CD14-positive monocyte (primary cell): ENCODE measurements at regions not wholly inside any gene's neighbourhood (a gene's known extent, or its start where the extent isn't known, plus 50 kb on each side); places are given as distances from the start of the nearest gene placed in this dataset.

ENCODE experiments used
- DNase-seq, 3 donors: peaks; one replicate each; pipeline ENCODE4 v3.0.0-alpha.2; 2011 to 2022
- H2AFZ ChIP-seq: 2 replicates; pipeline ENCODE4 v1.6.0; 2012; ENCODE audit warnings: mild to moderate bottlenecking, low read depth, low read length, inconsistent platforms; ENCODE audit not compliant: insufficient read depth, poor library complexity, severe bottlenecking
- H3K27ac ChIP-seq, 2 donors: 1 replicate in 1 of 2; 2 replicates in 1 of 2; pipeline ENCODE4 v1.5.1; 2012 to 2013; ENCODE audit warnings: low read length in 2 of 2, control low read depth in 1 of 2, inconsistent platforms in 1 of 2, low read depth in 1 of 2, mild to moderate bottlenecking in 1 of 2
- H3K27me3 ChIP-seq, 2 donors: one replicate each; pipeline versions ENCODE4 v1.6.0 to v1.6.1; 2011 to 2013; ENCODE audit warnings: low read length in 2 of 2; ENCODE audit not compliant: control insufficient read depth in 2 of 2, insufficient read depth in 2 of 2
- H3K36me3 ChIP-seq, 2 donors: replicated peaks in 1 of 2; 1 replicate in 1 of 2; 2 replicates in 1 of 2; pipeline versions ENCODE4 v1.5.1 to v1.6.1; 2012 to 2013; ENCODE audit warnings: low read length in 2 of 2, control low read depth in 1 of 2, inconsistent platforms in 1 of 2, mild to moderate bottlenecking in 1 of 2; ENCODE audit not compliant: insufficient read depth in 2 of 2, control insufficient read depth in 1 of 2
- H3K4me1 ChIP-seq, 2 donors: 1 replicate in 1 of 2; 2 replicates in 1 of 2; pipeline versions ENCODE4 v1.5.1 to v1.6.1; 2012 to 2013; ENCODE audit warnings: low read length in 2 of 2, control low read depth in 1 of 2, inconsistent platforms in 1 of 2, mild to moderate bottlenecking in 1 of 2, moderate library complexity in 1 of 2; ENCODE audit not compliant: insufficient read depth in 2 of 2, control insufficient read depth in 1 of 2
- H3K4me2 ChIP-seq: replicated peaks from 2 replicates; pipeline ENCODE3; 2012; ENCODE audit warnings: low read length, moderate library complexity, mild to moderate bottlenecking; ENCODE audit not compliant: poor library complexity, severe bottlenecking; ENCODE audit errors: extremely low read depth
- H3K4me3 ChIP-seq, 3 experiments: fragments of 200-600 bp in 1 of 3; sonication (generic) in 1 of 3; replicated peaks in 1 of 3; 1 replicate in 2 of 3; 2 replicates in 1 of 3; pipeline ENCODE4 v1.5.1; 2011 to 2013; ENCODE audit warnings: low read length in 3 of 3, mild to moderate bottlenecking in 3 of 3, control low read depth in 2 of 3, low read depth in 2 of 3, inconsistent platforms in 1 of 3, moderate library complexity in 1 of 3
- H3K79me2 ChIP-seq: 2 replicates; pipeline ENCODE4 v1.6.0; 2012; ENCODE audit warnings: mild to moderate bottlenecking, control low read depth, inconsistent platforms, low read length, moderate library complexity; ENCODE audit not compliant: insufficient read depth
- H3K9ac ChIP-seq: 2 replicates; pipeline ENCODE4 v1.6.0; 2017; ENCODE audit warnings: low read length, mild to moderate bottlenecking; ENCODE audit not compliant: insufficient read depth, poor library complexity, severe bottlenecking
- H3K9me3 ChIP-seq, 2 donors: replicated peaks in 1 of 2; 1 replicate in 1 of 2; 2 replicates in 1 of 2; pipeline versions ENCODE4 v1.5.1 to v1.6.1; 2012 to 2013; ENCODE audit warnings: low read length in 2 of 2, control low read depth in 1 of 2; ENCODE audit not compliant: control insufficient read depth in 1 of 2, insufficient read depth in 1 of 2
- H4K20me1 ChIP-seq: 2 replicates; pipeline ENCODE4 v1.6.0; 2012; ENCODE audit warnings: mild to moderate bottlenecking, low read length, control low read depth, moderate library complexity; ENCODE audit not compliant: insufficient read depth
- H3K27ac Mint-ChIP-seq, 7 donors: one replicate each; pipeline ENCODE4 v1.8.0; 2020; ENCODE audit warnings: mild to moderate bottlenecking in 7 of 7, mixed read lengths in 7 of 7, moderate library complexity in 6 of 7, inconsistent platforms in 2 of 7
- H3K27me3 Mint-ChIP-seq, 3 donors: one replicate each; pipeline ENCODE4 v1.8.0; 2021 to 2022; ENCODE audit warnings: low read depth in 3 of 3, mild to moderate bottlenecking in 3 of 3, mixed read lengths in 3 of 3, moderate library complexity in 3 of 3, inconsistent platforms in 1 of 3
- H3K36me3 Mint-ChIP-seq, 2 donors: one replicate each; pipeline ENCODE4 v1.8.0; 2020; ENCODE audit warnings: mixed read lengths in 2 of 2, inconsistent platforms in 1 of 2, mild to moderate bottlenecking in 1 of 2
- H3K4me1 Mint-ChIP-seq: one replicate; pipeline ENCODE4 v1.8.0; 2020; ENCODE audit warnings: mild to moderate bottlenecking, mixed read lengths
- H3K4me3 Mint-ChIP-seq, 2 donors: one replicate each; pipeline ENCODE4 v1.8.0; 2020; ENCODE audit warnings: mild to moderate bottlenecking in 2 of 2, mixed read lengths in 2 of 2, moderate library complexity in 1 of 2
- H3K9me3 Mint-ChIP-seq, 7 donors: one replicate each; pipeline ENCODE4 v1.8.0; 2020 to 2022; ENCODE audit warnings: mixed read lengths in 7 of 7, mild to moderate bottlenecking in 6 of 7, moderate library complexity in 6 of 7, inconsistent platforms in 2 of 7
- WGBS: methylation state at CpG from one replicate; pipeline ENCODE4 v1.1.5; 2013; ENCODE audit warnings: missing lambda C conversion rate; ENCODE audit not compliant: insufficient coverage; 5-methylcytosine and 5-hydroxymethylcytosine counted together
- intact Hi-C, 2 donors: fragments of 100-400 bp; cut with micrococcal nuclease; formaldehyde crosslinking; loops; one replicate each; pipeline versions ENCODE4 v1.15.0 to v1.15.1; 2023
- TF ChIP-seq, protein P1 (sequence below): fragments of 200-600 bp; IDR thresholded peaks from one replicate; pipeline ENCODE4 v1.8.0; 2022; ENCODE audit warnings: antibody characterized with exemption, mild to moderate bottlenecking

DNA sequence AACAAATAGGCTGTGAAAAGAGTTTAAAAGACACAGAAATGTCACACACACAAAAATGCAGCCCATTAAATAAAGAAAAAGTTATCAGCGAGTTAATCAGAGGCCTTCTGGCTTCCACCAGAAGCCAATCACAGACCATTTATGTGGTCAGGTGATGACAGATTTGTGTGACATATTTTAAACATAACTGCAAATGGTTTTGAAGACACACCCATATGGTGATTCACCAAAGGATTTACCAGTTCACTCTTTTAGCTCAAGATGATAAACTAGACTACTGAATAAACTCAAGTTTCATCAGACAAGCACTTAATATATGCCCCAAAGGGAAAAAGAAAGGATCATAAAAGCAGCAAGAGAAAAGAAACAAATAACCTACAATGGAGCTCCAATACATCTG is 181.2 kb downstream of the SPANXN4 start:
- H3K4me2 ChIP-seq = no peak overlapping the region
- no peak overlapping the region for H2AFZ ChIP-seq
- DNase-seq = no peak
- H3K36me3 ChIP-seq = no peaks in the 10 kb centered on the region
- H3K27me3 ChIP-seq = no peaks in the 10 kb centered on the region
- H3K4me1 Mint-ChIP-seq = no peaks in the 10 kb centered on the region
- no peak overlapping the region for H3K4me3 Mint-ChIP-seq
- H3K27ac Mint-ChIP-seq = no peak overlapping the region
- H3K4me1 ChIP-seq = no peaks in the 10 kb centered on the region
- TF ChIP-seq, protein P1, sequence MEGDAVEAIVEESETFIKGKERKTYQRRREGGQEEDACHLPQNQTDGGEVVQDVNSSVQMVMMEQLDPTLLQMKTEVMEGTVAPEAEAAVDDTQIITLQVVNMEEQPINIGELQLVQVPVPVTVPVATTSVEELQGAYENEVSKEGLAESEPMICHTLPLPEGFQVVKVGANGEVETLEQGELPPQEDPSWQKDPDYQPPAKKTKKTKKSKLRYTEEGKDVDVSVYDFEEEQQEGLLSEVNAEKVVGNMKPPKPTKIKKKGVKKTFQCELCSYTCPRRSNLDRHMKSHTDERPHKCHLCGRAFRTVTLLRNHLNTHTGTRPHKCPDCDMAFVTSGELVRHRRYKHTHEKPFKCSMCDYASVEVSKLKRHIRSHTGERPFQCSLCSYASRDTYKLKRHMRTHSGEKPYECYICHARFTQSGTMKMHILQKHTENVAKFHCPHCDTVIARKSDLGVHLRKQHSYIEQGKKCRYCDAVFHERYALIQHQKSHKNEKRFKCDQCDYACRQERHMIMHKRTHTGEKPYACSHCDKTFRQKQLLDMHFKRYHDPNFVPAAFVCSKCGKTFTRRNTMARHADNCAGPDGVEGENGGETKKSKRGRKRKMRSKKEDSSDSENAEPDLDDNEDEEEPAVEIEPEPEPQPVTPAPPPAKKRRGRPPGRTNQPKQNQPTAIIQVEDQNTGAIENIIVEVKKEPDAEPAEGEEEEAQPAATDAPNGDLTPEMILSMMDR = no peak
- no peaks in the 10 kb centered on the region for H3K36me3 Mint-ChIP-seq
- no peak overlapping the region for H3K4me3 ChIP-seq
- no peak overlapping the region for H3K27ac ChIP-seq
- intact Hi-C loops = no loop called here
- H3K9ac ChIP-seq = no peak overlapping the region
- no peaks in the 10 kb centered on the region for H4K20me1 ChIP-seq
- no peaks in the 10 kb centered on the region for H3K79me2 ChIP-seq
- no CpG with 5 or more reads among the region's 1 CpG for WGBS
- peaks cover 0 to 3% (median 0%) of the 10 kb centered on the region in 7 donors for H3K9me3 Mint-ChIP-seq
- H3K27me3 Mint-ChIP-seq = no peaks in the 10 kb centered on the region
- H3K9me3 ChIP-seq = no peaks in the 10 kb centered on the region

DNA sequence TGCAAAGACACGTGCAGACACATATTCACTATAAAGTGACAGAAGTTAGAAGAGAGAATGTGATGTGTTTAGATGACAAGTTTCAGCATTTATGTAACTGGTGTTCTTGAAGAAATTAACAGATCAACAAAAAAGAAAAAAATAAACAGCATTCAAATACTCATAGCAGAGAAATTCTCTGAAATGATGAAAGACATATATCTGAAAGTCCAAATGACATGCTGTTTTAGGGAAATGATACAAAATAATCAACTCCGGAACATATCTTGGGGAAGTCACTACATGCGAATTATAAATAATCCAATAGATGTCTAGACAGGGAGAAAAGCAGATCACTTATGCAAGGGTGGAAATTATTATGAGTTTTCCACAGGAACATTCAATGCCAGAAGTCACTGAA is 146.0 kb downstream of the SPANXN4 start:
- no peak overlapping the region for H2AFZ ChIP-seq
- no peak overlapping the region for H3K4me2 ChIP-seq
- WGBS = no CpG with 5 or more reads among the region's 3 CpGs
- DNase-seq = no peak
- Mint-ChIP-seq H3K27ac (no peak overlapping the region), H3K9me3 (peaks cover 0 to 2% (median 0%) of the 10 kb centered on the region in 7 donors), H3K36me3 (no peaks in the 10 kb centered on the region), H3K27me3 (no peaks in the 10 kb centered on the region), H3K4me1 (no peaks in the 10 kb centered on the region), H3K4me3 (no peak overlapping the region)
- H3K27ac ChIP-seq = no peak overlapping the region
- intact Hi-C loops = no loop called here
- no peaks in the 10 kb centered on the region for H4K20me1 ChIP-seq
- H3K36me3 ChIP-seq = no peaks in the 10 kb centered on the region
- no peaks in the 10 kb centered on the region for H3K4me1 ChIP-seq
- no peaks in the 10 kb centered on the region for H3K79me2 ChIP-seq
- TF ChIP-seq, protein P1 = no peak
- H3K4me3 ChIP-seq = no peak overlapping the region
- H3K27me3 ChIP-seq = no peaks in the 10 kb centered on the region
- H3K9ac ChIP-seq = no peak overlapping the region
- H3K9me3 ChIP-seq = no peaks in the 10 kb centered on the region
